Naive thymus-derived CD4-positive, alpha-beta T cell (primary cell): ENCODE measurements at regions not wholly inside any gene's neighbourhood (a gene's known extent, or its start where the extent isn't known, plus 50 kb on each side); places are given as distances from the start of the nearest gene placed in this dataset.

Source experiments
- ATAC-seq: fragments of 150-1000 bp; cut with Tn5 transposase; 2 replicates; pipeline ENCODE4 v1.10.0; 2021; ENCODE audit warnings: mild to moderate bottlenecking, moderate library complexity
- CTCF ChIA-PET: fragments of 350-600 bp; sonication (Branson Sonifier 250); formaldehyde crosslinking; loops from one replicate; lab custom pipeline; 2021; ENCODE audit warnings: antibody characterized with exemption; lab: Charles Lee
- POLR2A ChIA-PET: fragments of 350-600 bp; sonication (Branson Sonifier 250); formaldehyde crosslinking; loops from one replicate; lab custom pipeline; 2021; ENCODE audit warnings: antibody characterized with exemption, inconsistent platforms; lab: Charles Lee
- DNase-seq, 9 donors: peaks; one replicate each; pipeline versions ENCODE4 v3.0.0 to v3.0.0-alpha.2; 2020 to 2022; ENCODE audit warnings: mixed read lengths in 1 of 9
- H3K27ac ChIP-seq: one replicate; pipeline ENCODE4 v1.7.0; 2013; ENCODE audit warnings: mild to moderate bottlenecking, low read depth, low read length, moderate library complexity
- H3K27me3 ChIP-seq, 2 donors: one replicate each; pipeline ENCODE4 v1.7.0; 2013; ENCODE audit warnings: low read length in 2 of 2, mild to moderate bottlenecking in 2 of 2, moderate library complexity in 2 of 2; ENCODE audit not compliant: control insufficient read depth in 2 of 2, insufficient read depth in 2 of 2
- H3K36me3 ChIP-seq, 3 experiments: 1 replicate in 2 of 3; 2 replicates in 1 of 3; pipeline ENCODE4 v1.7.0; 2013; ENCODE audit warnings: low read length in 3 of 3, mild to moderate bottlenecking in 3 of 3, moderate library complexity in 1 of 3; ENCODE audit not compliant: insufficient read depth in 3 of 3, control insufficient read depth in 2 of 3
- H3K4me1 ChIP-seq, 2 donors: one replicate each; pipeline ENCODE4 v1.7.0; 2013; ENCODE audit warnings: low read length in 2 of 2, mild to moderate bottlenecking in 2 of 2, moderate library complexity in 1 of 2; ENCODE audit not compliant: control insufficient read depth in 2 of 2, insufficient read depth in 2 of 2
- H3K4me3 ChIP-seq: 2 replicates; pipeline ENCODE4 v1.7.0; 2013; ENCODE audit warnings: mild to moderate bottlenecking, low read length
- H3K9me3 ChIP-seq, 3 experiments: 1 replicate in 2 of 3; 2 replicates in 1 of 3; pipeline ENCODE4 v1.7.0; 2013; ENCODE audit warnings: low read length in 3 of 3; ENCODE audit not compliant: control insufficient read depth in 2 of 3
- H3K27ac Mint-ChIP-seq, 9 donors: one replicate each; pipeline ENCODE4 v1.8.0; 2020 to 2022; ENCODE audit warnings: mixed read lengths in 9 of 9, mild to moderate bottlenecking in 8 of 9, moderate library complexity in 5 of 9, inconsistent platforms in 2 of 9
- H3K27me3 Mint-ChIP-seq, 5 donors: one replicate each; pipeline ENCODE4 v1.8.0; 2021 to 2022; ENCODE audit warnings: mixed read lengths in 5 of 5, mild to moderate bottlenecking in 1 of 5
- H3K36me3 Mint-ChIP-seq, 5 donors: one replicate each; pipeline ENCODE4 v1.8.0; 2020 to 2022; ENCODE audit warnings: mixed read lengths in 5 of 5, mild to moderate bottlenecking in 3 of 5, inconsistent platforms in 1 of 5
- H3K4me1 Mint-ChIP-seq, 7 donors: one replicate each; pipeline ENCODE4 v1.8.0; 2020 to 2022; ENCODE audit warnings: mixed read lengths in 7 of 7, mild to moderate bottlenecking in 3 of 7, inconsistent platforms in 1 of 7
- H3K4me3 Mint-ChIP-seq, 10 donors: one replicate each; pipeline ENCODE4 v1.8.0; 2020 to 2022; ENCODE audit warnings: mild to moderate bottlenecking in 10 of 10, mixed read lengths in 10 of 10, moderate library complexity in 6 of 10, inconsistent platforms in 2 of 10
- H3K9me3 Mint-ChIP-seq, 11 donors: one replicate each; pipeline ENCODE4 v1.8.0; 2020 to 2022; ENCODE audit warnings: mixed read lengths in 11 of 11, mild to moderate bottlenecking in 4 of 11, inconsistent platforms in 1 of 11, moderate library complexity in 1 of 11
- intact Hi-C, 2 donors: fragments of 100-400 bp; cut with micrococcal nuclease; formaldehyde crosslinking; loops; one replicate each; pipeline ENCODE4 v1.15.1; 2023

- H3K36me3 ChIP-seq: no peaks in the 10 kb centered on the region
- ChIA-PET CTCF (no interaction called here), POLR2A (no interaction called here)
- DNase-seq (no peak), ATAC-seq (no peak)
- no peak overlapping the region for H3K4me3 ChIP-seq
- intact Hi-C loops: no loop called here
- Mint-ChIP-seq H3K27ac (no peak overlapping the region), H3K9me3 (no peaks in the 10 kb centered on the region), H3K4me1 (no peaks in the 10 kb centered on the region), H3K27me3 (peaks cover 6 to 23% (median 9%) of the 10 kb centered on the region in 5 donors), H3K36me3 (no peaks in the 10 kb centered on the region), H3K4me3 (no peak overlapping the region)
- H3K9me3 ChIP-seq: no peaks in the 10 kb centered on the region
- no peak overlapping the region for H3K27ac ChIP-seq
- H3K27me3 ChIP-seq: no peaks in the 10 kb centered on the region
- no peaks in the 10 kb centered on the region for H3K4me1 ChIP-seq
Measured at GRCh38 chr1:200464784-200465400, 55.1 kb upstream of the ZNF281 start.
